T-helper 2 cell treated with Interferon-gamma antibody and Interleukin-4, amounts not matched to agents 5 μg/mL and 100 μg/mL, for 36 hours (primary cell): ENCODE measurements at regions not wholly inside any gene's neighbourhood (a gene's known extent, or its start where the extent isn't known, plus 50 kb on each side); places are given as distances from the start of the nearest gene placed in this dataset.
"Not testable (repeated sequence)": the region's sequence is repeated elsewhere in the genome, so short reads cannot be mapped to it uniquely, and the experiment has no call there.

Experiments used
- DNase-seq: peaks from one replicate; pipeline ENCODE4 v3.0.0; 2021; ENCODE audit warnings: low spot score
- H3K27ac Mint-ChIP-seq: one replicate; pipeline ENCODE4 v1.8.0; 2021; ENCODE audit warnings: mild to moderate bottlenecking, mixed read lengths
- H3K27me3 Mint-ChIP-seq: one replicate; pipeline ENCODE4 v1.8.0; 2021; ENCODE audit warnings: low read depth, mixed read lengths
- H3K36me3 Mint-ChIP-seq: one replicate; pipeline ENCODE4 v1.8.0; 2021; ENCODE audit warnings: low read depth, mixed read lengths
- H3K4me1 Mint-ChIP-seq: one replicate; pipeline ENCODE4 v1.8.0; 2021; ENCODE audit warnings: low read depth, mixed read lengths
- H3K4me3 Mint-ChIP-seq: one replicate; pipeline ENCODE4 v1.8.0; 2022; ENCODE audit warnings: mild to moderate bottlenecking, moderate library complexity, mixed read lengths
- H3K9me3 Mint-ChIP-seq: one replicate; pipeline ENCODE4 v1.8.0; 2021; ENCODE audit warnings: mixed read lengths

DNA sequence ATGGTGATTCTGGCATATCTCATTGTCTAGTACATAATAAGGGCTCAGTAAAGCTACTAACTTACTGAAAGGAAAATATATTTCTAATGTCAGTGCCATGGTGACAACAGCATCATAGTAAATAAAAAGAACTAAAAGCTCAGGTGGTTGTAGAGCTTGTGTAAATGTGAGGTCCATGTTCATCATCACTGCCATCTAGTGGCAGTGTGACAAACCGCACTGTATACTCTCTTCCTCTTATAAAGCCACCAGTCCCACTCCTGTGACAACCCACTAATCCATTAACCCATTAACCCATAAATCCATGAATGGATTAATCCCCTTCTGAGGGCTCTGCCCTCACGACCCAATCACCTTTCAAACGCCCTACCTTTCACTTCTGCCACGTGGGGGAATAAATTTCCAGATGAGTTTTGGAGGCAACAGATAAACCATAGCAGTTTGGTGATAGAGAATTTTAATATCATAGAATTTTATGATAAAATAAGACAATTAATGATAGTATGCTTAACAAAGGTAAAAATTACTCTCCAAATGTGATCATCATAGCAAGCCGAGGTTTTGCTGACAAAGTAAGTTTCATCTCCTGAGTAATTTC lies 160.4 kb upstream of the SGCG start:
- H3K4me1 Mint-ChIP-seq, result no peaks in the 10 kb centered on the region
- no peak overlapping the region for H3K27ac Mint-ChIP-seq
- H3K36me3 Mint-ChIP-seq, result no peaks in the 10 kb centered on the region
- H3K4me3 Mint-ChIP-seq, result no peak overlapping the region
- no peaks in the 10 kb centered on the region for H3K27me3 Mint-ChIP-seq
- no peak for DNase-seq
- no peaks in the 10 kb centered on the region for H3K9me3 Mint-ChIP-seq

DNA sequence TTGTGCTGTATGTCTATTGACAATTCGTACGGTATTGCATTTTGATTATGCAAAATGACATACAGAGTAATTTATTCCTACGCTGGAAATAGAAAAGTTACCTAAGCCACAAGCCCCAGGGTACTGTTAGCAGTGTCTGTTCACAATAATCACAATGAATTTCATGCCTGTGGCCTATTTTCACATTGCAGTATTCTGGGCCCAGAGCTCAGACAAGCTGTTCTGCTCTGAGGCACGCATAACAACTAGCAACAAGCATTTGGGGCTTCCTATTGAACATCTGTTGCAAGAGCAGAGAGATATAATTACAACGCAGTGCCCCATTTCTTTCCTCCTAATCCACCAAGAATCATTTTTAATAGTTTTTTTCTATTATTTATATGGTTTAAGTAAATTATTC lies 158.9 kb upstream of the SGCG start:
- no peak for DNase-seq
- Mint-ChIP-seq H3K4me3 (no peak overlapping the region), H3K4me1 (peaks cover 6% of the 10 kb centered on the region), H3K27me3 (no peaks in the 10 kb centered on the region), H3K27ac (no peak overlapping the region), H3K36me3 (no peaks in the 10 kb centered on the region), H3K9me3 (no peaks in the 10 kb centered on the region)

DNA sequence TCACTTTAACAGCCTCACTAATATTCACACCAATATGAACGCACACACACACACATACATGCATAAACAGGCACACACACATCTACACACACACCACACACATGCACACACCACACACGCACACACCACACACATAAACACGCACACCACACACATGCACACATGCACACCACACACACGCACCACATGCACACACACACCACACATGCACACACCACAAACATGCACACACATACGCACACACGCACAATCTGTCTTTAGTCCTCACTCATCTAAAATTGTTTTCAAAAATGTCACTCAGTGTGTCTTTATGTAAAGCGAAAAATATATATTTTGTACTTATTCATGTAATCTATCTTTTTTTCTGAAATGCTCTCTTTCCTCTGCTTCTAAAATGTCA lies 158.1 kb upstream of the SGCG start:
- DNase-seq, result no peak
- H3K4me1 Mint-ChIP-seq, result peaks cover 6% of the 10 kb centered on the region
- no peaks in the 10 kb centered on the region for H3K9me3 Mint-ChIP-seq
- H3K36me3 Mint-ChIP-seq, result no peaks in the 10 kb centered on the region
- H3K27me3 Mint-ChIP-seq, result no peaks in the 10 kb centered on the region
- H3K4me3 Mint-ChIP-seq, result no peak overlapping the region
- no peak overlapping the region for H3K27ac Mint-ChIP-seq

DNA sequence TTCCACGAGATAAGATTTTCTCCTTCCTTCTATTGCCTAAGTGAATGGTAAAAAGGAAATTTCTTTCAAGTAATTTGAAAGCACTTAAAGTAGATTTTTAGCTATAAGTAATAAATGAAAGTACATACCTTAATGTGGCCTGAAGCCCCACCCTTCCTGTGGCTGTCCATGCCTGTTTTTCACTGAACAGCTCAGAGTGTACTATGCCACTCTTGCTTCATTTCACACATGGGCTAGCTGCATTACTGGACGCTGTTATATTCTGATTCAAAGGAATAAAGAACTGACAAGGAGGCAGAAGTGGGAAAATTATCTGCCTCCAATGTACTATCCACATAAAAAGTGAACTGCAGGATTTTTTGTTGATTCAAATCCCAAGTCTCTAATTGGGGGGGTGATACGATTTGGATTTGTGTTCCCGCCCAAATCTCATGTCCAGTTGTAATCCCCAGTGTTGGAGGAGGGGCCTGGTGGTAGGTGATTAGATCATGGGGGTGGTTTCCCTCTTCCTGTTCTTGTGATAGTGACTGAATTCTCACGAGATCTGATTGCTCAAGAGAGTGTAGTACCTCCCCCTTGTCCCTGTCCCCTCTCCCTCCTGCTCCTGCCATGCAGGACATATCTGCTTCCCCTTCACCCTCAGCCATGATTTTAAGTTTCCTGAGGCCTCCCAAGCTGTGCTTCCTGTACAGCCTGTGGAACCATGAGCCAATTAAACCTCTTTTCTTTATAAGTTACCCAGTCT lies 154.7 kb upstream of the SGCG start:
- no peak overlapping the region for H3K4me3 Mint-ChIP-seq
- no peaks in the 10 kb centered on the region for H3K9me3 Mint-ChIP-seq
- H3K4me1 Mint-ChIP-seq, result peaks cover 6% of the 10 kb centered on the region
- H3K36me3 Mint-ChIP-seq, result no peaks in the 10 kb centered on the region
- no peak for DNase-seq
- H3K27me3 Mint-ChIP-seq, result no peaks in the 10 kb centered on the region
- no peak overlapping the region for H3K27ac Mint-ChIP-seq

DNA sequence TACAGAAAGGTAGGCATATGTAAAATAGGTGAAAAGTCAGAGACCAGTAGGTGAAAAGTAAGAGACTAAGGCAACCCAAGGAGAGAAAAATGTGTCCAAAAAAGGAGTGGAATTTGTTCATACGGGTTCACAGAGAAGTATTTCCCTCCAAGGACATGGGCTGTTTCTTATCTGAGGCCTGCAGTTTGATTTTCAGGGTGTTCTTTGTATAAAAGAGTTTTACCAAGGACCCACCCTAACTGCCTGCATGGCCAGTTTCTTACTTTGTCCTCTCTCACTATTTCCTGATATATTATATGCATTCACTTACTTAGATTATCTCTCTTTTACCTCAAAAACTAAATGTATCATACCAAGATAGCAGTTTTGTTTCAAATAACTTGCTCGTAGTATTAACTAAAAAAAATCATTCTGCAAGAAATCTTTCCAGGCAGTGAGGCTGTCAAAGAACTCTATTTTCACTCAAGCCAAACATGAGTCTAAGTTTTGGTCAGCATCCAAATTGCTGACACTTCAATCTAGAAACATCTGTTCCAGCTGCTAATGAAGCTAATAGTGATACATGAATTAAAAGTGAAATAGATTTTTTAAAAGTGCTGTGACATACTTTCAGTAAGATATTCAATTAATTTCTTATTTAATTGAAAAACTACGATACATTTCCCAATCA lies 141.4 kb upstream of the SGCG start:
- Mint-ChIP-seq H3K36me3 (no peaks in the 10 kb centered on the region), H3K4me3 (no peak overlapping the region), H3K9me3 (no peaks in the 10 kb centered on the region), H3K27me3 (no peaks in the 10 kb centered on the region), H3K4me1 (no peaks in the 10 kb centered on the region), H3K27ac (no peak overlapping the region)
- no peak for DNase-seq

DNA sequence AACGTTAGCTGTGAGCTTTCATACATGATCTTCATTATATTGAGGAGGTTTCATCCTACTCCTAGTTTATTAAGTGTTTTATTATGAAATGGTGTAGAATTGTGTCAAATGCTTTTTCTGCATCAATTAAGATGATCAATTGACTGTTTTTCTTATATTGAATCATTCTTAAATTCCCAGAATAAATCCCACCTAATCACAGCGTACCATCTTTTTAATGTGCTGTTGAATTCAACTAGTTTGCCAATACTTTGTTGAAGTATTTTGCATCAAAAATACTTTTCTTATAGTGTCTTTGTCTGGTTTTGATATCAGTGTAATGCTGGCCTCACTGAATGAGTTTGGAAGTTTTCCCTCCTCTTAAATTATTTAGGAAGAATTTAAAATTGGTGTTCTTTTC lies 138.6 kb upstream of the SGCG start:
- no peak overlapping the region for H3K4me3 Mint-ChIP-seq
- no peak for DNase-seq
- no peak overlapping the region for H3K27ac Mint-ChIP-seq
- H3K36me3 Mint-ChIP-seq, result no peaks in the 10 kb centered on the region
- H3K27me3 Mint-ChIP-seq, result no peaks in the 10 kb centered on the region
- no peaks in the 10 kb centered on the region for H3K4me1 Mint-ChIP-seq
- no peaks in the 10 kb centered on the region for H3K9me3 Mint-ChIP-seq

DNA sequence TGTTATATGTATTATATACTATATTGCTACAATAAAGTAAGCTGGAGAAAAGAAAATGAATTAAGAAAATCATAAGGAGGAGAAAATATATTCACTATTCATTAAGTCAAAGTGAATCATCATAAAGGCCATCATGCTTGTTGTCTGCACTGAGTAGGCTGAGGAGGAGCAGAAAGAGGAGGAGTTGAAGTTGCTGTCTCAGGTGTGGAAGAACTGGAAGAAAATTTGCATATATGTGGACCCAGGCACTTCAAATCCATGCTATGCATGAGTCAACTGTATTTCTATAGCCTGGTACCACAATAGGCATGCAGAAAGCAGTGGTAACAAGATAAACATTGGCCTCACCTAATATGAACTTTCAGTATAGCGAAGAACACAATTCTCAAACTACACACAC lies 135.9 kb upstream of the SGCG start:
- Mint-ChIP-seq H3K27me3 (no peaks in the 10 kb centered on the region), H3K4me1 (no peaks in the 10 kb centered on the region), H3K36me3 (no peaks in the 10 kb centered on the region), H3K27ac (no peak overlapping the region), H3K9me3 (no peaks in the 10 kb centered on the region), H3K4me3 (no peak overlapping the region)
- DNase-seq, result no peak

DNA sequence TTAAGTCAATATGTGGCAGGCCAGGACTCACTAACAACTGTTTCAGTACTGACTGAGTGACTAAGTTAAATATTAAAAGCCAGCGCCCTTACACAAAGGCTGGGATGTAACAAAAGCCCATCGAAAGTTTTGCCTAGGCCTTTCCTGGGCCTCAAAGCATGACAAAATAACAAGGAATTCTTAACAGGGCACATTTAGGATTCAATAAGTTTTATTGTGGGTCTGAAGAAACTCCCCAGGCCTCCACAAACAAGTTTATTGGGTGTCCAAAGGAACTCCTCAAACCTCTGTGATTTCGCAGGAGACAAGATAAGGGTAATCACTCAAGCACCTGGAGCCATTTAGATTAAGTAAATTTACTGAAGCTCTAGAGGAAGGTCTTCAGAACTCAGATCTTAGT lies 130.7 kb upstream of the SGCG start:
- no peak for DNase-seq
- no peaks in the 10 kb centered on the region for H3K36me3 Mint-ChIP-seq
- no peak overlapping the region for H3K27ac Mint-ChIP-seq

DNA sequence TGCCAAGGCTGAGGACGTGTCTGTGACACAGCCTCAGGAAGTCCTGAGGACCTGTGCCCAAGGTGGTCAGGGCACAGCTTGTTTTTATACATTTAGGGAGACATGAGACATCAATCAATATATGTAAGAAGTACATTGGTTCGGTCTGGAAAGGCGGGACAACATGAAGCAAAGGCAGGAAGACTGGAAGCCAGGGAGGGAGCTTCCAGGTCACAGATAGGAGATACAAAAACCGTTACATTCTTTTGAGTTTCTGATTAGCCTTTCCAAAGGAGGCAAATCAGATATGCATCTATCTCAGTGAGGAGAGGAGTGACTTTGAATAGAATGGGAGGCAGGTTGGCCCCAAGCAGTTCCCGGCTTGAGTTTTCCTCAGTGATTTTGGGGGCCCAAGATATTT lies 127.1 kb upstream of the SGCG start:
- H3K4me1 Mint-ChIP-seq, H3K9me3 Mint-ChIP-seq, H3K27ac Mint-ChIP-seq, H3K27me3 Mint-ChIP-seq, H3K4me3 Mint-ChIP-seq, H3K36me3 Mint-ChIP-seq, DNase-seq: not testable (repeated sequence)

More for the DNA sequence above, 130.7 kb upstream of the SGCG start:
- no peaks in the 10 kb centered on the region for H3K4me1 Mint-ChIP-seq
- no peaks in the 10 kb centered on the region for H3K27me3 Mint-ChIP-seq
- no peak overlapping the region for H3K4me3 Mint-ChIP-seq
- no peaks in the 10 kb centered on the region for H3K9me3 Mint-ChIP-seq

DNA sequence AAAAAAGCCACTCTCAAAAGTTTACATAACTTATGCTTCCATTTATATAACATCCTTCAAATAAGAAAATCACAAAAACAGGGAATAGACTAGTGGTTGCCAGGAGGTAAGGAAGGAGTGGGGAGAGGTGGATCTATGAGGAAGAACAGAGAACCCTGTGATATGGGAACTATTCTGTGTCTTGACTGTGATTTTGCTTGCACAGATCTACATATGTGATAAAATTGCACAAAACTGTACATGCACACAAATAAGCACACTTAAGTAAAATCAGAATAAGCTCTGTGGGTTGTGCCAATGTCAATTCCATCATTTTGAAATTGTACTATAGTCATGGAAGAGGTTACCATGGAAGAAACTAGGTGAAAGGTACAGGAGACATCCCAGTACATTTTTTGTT lies 121.6 kb upstream of the SGCG start:
- Mint-ChIP-seq H3K27me3 (no peaks in the 10 kb centered on the region), H3K9me3 (no peaks in the 10 kb centered on the region), H3K4me3 (no peak overlapping the region), H3K27ac (no peak overlapping the region), H3K4me1 (no peaks in the 10 kb centered on the region), H3K36me3 (no peaks in the 10 kb centered on the region)
- no peak for DNase-seq

DNA sequence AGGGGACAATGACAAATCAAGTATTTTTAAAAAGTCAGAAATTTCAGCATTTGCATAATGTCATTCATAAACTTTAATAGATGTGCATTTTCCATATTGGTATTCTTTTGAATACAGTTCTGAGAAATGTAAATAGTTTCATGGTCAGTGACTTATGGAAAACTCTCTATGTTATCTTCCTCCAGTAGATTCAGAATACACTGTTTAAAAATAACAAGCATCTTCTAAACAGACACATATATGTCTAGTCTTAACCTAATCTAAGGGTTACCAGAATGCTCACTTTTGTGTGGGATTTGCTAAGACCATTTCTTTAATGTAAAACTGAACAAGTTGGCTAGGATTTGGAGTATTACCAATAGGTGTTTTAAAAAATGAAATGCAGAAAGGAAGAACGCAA lies 119.8 kb upstream of the SGCG start:
- no peak overlapping the region for H3K27ac Mint-ChIP-seq
- H3K4me1 Mint-ChIP-seq, result no peaks in the 10 kb centered on the region
- H3K9me3 Mint-ChIP-seq, result no peaks in the 10 kb centered on the region
- H3K36me3 Mint-ChIP-seq, result no peaks in the 10 kb centered on the region
- H3K4me3 Mint-ChIP-seq, result no peak overlapping the region
- no peak for DNase-seq
- H3K27me3 Mint-ChIP-seq, result no peaks in the 10 kb centered on the region

DNA sequence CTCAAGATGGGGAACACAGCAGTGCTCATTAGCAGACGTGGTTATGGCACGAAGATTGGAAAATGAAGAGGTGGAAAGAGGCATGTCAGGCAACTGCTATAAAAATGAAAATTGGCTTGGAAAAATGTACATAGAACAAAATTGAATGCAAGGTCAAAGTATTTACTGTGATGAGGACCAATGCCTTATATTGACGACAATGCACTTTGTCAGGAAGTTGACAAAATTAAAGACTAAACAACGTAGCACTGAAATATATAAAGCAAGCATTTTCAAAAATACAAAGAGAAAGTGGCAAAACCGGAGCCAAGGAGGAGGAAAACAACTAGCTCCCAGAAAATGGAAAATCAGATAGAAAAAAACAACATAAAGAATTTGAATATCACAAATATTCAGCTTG lies 113.7 kb upstream of the SGCG start:
- Mint-ChIP-seq H3K27ac (no peak overlapping the region), H3K36me3 (no peaks in the 10 kb centered on the region), H3K4me1 (no peaks in the 10 kb centered on the region), H3K4me3 (no peak overlapping the region), H3K27me3 (no peaks in the 10 kb centered on the region), H3K9me3 (peaks cover 4% of the 10 kb centered on the region)
- DNase-seq, result no peak

DNA sequence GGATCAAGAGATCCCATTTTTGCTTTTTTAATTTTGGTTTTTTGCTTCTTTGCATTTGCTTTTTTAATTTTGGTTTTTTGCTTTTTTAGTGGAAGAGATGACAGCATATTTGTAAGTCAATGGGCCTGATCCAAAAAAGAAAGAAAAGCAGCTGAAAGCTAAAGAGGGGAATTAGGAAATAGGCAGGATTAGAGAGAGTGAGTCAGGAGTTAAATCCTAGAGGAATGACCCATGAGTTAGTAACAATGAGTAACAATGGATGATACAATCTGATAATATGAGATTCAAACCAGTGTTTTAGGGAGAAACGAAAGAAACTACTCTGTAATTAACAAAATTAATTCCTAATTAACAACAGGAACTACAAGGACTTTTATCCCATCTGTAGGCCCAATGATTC lies 111.2 kb upstream of the SGCG start:
- no peaks in the 10 kb centered on the region for H3K27me3 Mint-ChIP-seq
- no peaks in the 10 kb centered on the region for H3K36me3 Mint-ChIP-seq
- DNase-seq, result no peak
- H3K27ac Mint-ChIP-seq, result no peak overlapping the region
- H3K4me3 Mint-ChIP-seq, result no peak overlapping the region
- no peaks in the 10 kb centered on the region for H3K4me1 Mint-ChIP-seq
- peaks cover 4% of the 10 kb centered on the region for H3K9me3 Mint-ChIP-seq

DNA sequence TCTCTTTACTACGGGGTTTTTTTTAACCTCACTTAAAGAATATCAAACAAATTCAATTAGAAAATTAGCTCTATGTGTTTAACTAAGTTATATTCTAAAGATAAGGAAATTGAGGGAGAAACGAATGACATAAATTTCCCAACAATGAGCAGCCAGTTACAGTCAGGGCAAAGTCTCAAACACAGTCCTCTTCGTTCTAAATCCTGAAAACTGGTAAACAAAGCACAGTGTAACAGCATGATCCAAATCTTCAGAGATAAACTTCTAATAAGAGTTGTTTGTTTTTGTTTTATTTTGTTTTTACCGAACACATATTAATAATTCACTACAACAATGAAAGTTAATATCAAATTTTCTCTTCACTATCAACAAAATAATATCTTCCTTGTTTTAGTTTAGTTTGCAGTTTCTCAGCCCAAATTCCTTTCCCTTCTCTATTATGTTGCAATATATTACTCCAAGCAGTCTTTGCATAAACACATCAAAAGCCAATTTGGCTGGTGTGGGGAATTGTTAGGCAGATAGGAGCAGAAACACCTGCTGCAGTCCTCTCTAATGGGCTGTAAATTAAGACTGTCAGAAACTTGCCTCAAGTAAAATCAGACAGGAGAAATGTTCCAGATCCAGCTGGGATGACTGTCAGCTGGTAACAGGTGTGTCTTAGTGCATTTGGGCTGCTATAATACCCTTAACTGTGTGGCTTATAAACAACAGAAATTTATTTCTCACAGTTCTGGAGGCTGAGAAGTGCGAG lies 106.5 kb upstream of the SGCG start:
- Mint-ChIP-seq H3K9me3 (peaks cover 4% of the 10 kb centered on the region), H3K4me1 (no peaks in the 10 kb centered on the region), H3K36me3 (no peaks in the 10 kb centered on the region), H3K27ac (no peak overlapping the region), H3K4me3 (no peak overlapping the region), H3K27me3 (no peaks in the 10 kb centered on the region)
- no peak for DNase-seq
